ENCODE measurements at regions not wholly inside any gene's neighbourhood (a gene's known extent, or its start where the extent isn't known, plus 50 kb on each side); places are given as distances from the start of the nearest gene placed in this dataset.
A peak's percentile ranks its signal among the peaks of the same experiment; 100 is the strongest.

DNA sequence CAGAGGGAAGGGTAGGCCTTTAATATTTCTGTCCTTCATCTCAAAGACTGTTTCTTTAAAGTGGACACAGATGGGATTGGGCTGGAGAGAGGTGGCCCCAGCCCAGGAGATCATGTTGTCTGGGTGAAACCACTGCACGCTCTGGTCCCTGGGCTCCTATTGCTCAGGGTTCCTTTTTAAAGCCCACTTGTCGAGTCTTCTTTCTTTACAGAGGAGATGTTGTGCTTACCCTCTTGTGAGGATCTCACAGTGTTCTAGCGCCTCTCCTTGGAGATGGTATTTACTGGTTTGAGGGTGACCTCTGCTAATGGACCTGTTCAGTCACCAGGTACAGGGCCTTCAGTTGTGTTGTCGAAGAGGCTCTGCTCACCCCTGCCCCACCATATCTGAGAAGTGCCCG lies 128.4 kb downstream of the TM9SF2 start:
- Histone ChIP-seq H3K27me3 (no peaks in the 10 kb centered on the region), H3K27ac (peak overlapping the region; percentile 76 to 77), H3K4me3 (no peak overlapping the region), H3K9me3 (no peaks in the 10 kb centered on the region), H3K36me3 (no peaks in the 10 kb centered on the region), H3K4me1 (peaks cover 6 to 61% (median 35%) of the 10 kb centered on the region in 4 donors)
- no peak for DNase-seq
- TF ChIP-seq, protein P1, sequence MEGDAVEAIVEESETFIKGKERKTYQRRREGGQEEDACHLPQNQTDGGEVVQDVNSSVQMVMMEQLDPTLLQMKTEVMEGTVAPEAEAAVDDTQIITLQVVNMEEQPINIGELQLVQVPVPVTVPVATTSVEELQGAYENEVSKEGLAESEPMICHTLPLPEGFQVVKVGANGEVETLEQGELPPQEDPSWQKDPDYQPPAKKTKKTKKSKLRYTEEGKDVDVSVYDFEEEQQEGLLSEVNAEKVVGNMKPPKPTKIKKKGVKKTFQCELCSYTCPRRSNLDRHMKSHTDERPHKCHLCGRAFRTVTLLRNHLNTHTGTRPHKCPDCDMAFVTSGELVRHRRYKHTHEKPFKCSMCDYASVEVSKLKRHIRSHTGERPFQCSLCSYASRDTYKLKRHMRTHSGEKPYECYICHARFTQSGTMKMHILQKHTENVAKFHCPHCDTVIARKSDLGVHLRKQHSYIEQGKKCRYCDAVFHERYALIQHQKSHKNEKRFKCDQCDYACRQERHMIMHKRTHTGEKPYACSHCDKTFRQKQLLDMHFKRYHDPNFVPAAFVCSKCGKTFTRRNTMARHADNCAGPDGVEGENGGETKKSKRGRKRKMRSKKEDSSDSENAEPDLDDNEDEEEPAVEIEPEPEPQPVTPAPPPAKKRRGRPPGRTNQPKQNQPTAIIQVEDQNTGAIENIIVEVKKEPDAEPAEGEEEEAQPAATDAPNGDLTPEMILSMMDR (IDR thresholded peaks at IDR 0.05) = no peak
- intact Hi-C loops (cut with DNase I; ENCODE audit: low total_unique reads) = no loop called here

DNA sequence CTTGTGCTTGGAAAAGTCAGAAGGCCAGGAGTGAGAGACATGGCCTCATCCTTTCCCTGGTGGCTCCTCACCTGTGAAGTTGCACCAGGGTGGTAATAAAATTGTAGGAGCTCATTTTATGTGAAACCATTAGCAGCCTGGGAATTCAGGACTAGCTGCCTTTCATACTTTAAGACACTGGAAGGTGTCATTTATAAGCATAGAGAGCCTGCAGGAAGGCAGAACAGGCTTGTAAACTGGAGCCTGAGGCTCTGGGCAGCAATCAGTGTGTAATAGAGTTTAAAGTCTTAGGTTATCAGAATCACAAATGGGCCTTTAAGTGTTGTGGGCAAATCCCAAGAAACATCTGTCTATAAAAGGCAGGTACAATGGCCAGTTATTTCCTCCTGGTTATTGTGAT lies 127.2 kb downstream of the TM9SF2 start:
- no peaks in the 10 kb centered on the region for H3K9me3 ChIP-seq
- H3K27ac ChIP-seq = peak overlapping the region; percentile 76 to 77
- H3K4me1 ChIP-seq = peaks cover 6 to 54% (median 35%) of the 10 kb centered on the region in 4 donors
- no peak overlapping the region for H3K4me3 ChIP-seq
- no peaks in the 10 kb centered on the region for H3K27me3 ChIP-seq
- TF ChIP-seq, protein P1 (IDR thresholded peaks at IDR 0.05) = no peak
- H3K36me3 ChIP-seq = no peaks in the 10 kb centered on the region
- intact Hi-C loops (cut with DNase I; ENCODE audit: low total_unique reads) = no loop called here
- no peak for DNase-seq

DNA sequence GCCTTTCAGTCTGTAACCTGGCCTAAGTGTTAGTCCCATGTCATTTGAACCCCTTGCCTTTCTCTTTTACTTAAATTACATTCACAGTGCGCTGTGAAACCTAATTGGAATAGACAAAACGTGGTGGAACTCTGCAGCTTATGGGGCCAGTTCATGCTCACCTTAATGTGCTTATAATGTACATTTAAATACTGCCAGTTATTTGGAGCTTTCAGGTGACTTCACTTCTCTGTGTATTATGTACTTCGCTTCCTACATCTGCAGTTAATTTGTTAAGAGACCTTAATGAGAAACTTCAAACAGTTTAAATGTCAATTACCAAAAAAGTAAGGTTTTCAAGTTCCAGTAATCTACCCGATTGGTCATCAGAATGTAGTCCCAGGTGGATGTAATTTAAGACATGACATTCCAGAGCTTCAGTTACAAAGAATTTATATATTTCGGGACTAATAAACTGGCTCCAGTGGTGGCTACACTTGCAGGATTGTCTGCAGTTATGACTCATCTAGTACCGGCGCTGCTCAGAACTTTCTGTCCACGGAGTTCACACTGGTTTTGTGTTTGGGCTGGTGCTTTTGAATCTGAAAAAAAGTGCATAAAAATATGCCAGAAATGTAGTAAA lies 125.3 kb downstream of the TM9SF2 start:
- Histone ChIP-seq H3K4me1 (peaks cover 6 to 53% (median 35%) of the 10 kb centered on the region in 4 donors), H3K27ac (peak overlapping the region; percentile 76 to 77), H3K36me3 (no peaks in the 10 kb centered on the region), H3K4me3 (peak overlapping the region; percentile 6 to 28), H3K27me3 (no peaks in the 10 kb centered on the region), H3K9me3 (no peaks in the 10 kb centered on the region)
- DNase-seq = peak in 1 of 2 donors; percentile 41
- TF ChIP-seq, protein P1 (IDR thresholded peaks at IDR 0.05) = no peak
- intact Hi-C loops (cut with DNase I; ENCODE audit: low total_unique reads) = no loop called here

DNA sequence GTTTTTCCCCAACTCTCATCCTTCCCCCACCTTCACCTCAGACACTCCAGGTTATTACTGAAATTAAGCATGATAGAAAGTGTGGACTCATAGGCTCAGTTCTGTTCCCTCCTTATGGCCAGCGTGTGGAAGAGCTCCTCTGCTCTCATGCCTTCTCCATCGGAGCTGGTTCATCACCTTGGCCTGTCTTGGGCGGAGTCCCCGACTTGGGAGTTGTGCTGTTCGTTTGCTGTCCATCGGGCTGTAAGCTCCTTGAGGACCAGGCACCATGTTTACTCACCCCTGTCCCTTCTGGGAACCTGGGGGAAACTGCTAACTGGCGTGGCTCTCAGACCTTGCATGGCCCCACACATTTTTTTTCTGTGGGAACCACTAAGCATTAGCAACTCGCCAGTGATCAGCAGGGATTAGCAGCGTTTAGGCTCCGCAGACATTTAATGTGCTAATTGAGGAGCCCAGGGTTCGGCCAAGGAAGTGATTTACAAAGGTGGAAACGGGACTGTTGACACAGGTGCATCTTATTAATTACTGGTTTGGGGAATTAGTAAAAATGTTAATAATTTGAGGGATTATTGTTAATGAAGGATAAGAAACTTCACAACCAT lies 123.8 kb downstream of the TM9SF2 start:
- TF ChIP-seq, protein P1 (IDR thresholded peaks at IDR 0.05) = no peak
- Histone ChIP-seq H3K27me3 (no peaks in the 10 kb centered on the region), H3K4me3 (no peak overlapping the region), H3K4me1 (peaks cover 6 to 57% (median 34%) of the 10 kb centered on the region in 4 donors), H3K9me3 (no peaks in the 10 kb centered on the region), H3K36me3 (no peaks in the 10 kb centered on the region), H3K27ac (no peak overlapping the region)
- no peak for DNase-seq
- intact Hi-C loops (cut with DNase I; ENCODE audit: low total_unique reads) = no loop called here

DNA sequence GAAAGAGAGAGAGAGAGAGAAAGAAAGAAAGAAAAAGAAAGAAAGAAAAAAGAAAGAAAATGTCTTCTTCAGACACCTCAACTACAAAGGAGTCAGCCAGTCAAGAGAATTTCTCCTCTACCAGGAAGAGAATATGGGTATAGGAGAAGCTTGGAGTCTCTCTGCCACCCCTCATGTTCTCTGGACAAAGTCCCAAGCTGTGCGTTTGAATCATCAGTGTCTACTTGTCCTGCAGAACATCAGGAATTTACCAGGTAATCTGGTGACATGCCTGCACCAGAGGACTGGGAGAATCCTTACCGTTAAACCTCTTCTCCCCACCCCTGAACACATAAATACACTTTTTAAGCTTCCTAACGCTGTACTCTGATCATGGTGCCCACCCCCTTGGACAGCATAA lies 119.5 kb downstream of the TM9SF2 start:
- Histone ChIP-seq H3K9me3 (no peaks in the 10 kb centered on the region), H3K4me3 (no peak overlapping the region), H3K27me3 (no peaks in the 10 kb centered on the region), H3K36me3 (no peaks in the 10 kb centered on the region), H3K4me1 (peaks cover 0 to 39% (median 16%) of the 10 kb centered on the region in 4 donors), H3K27ac (peak overlapping the region in 1 of 2 donors; percentile 57)
- intact Hi-C loops (cut with DNase I; ENCODE audit: low total_unique reads) = no loop called here
- TF ChIP-seq, protein P1 (IDR thresholded peaks at IDR 0.05) = no peak
- no peak for DNase-seq
